ENCODE measurements at regions not wholly inside any gene's neighbourhood (a gene's known extent, or its start where the extent isn't known, plus 50 kb on each side); places are given as distances from the start of the nearest gene placed in this dataset.
A peak's percentile ranks its signal among the peaks of the same experiment; 100 is the strongest.
"Not testable (repeated sequence)": the region's sequence is repeated elsewhere in the genome, so short reads cannot be mapped to it uniquely, and the experiment has no call there.

- not testable (repeated sequence) for H3K4me1 ChIP-seq (ENCODE audit: insufficient read depth, low read length); H3K27me3 ChIP-seq (ENCODE audit: insufficient read depth, low read length); H3K9ac ChIP-seq (ENCODE audit: low read depth, low read length); H3K36me3 ChIP-seq (ENCODE audit: insufficient read depth, low read length); H3K9me3 ChIP-seq (ENCODE audit: insufficient read depth, low read depth, low read length); H3K27ac ChIP-seq (ENCODE audit: low read depth, low read length)
- H3K4me3 ChIP-seq (ENCODE audit: low read length) = peak overlapping the region; percentile 63
- 50% methylated on average over 9 of the region's 9 CpGs for WGBS
Measured at GRCh38 chr4:9690636-9691237, 90.7 kb upstream of the DRD5 start.

GRCh38 chr4:9691238-9692065 lies 90.0 kb upstream of the DRD5 start:
- Histone ChIP-seq H3K9me3 (ENCODE audit: insufficient read depth, low read depth, low read length) (no peaks in the 10 kb centered on the region), H3K27ac (ENCODE audit: low read depth, low read length) (no peak overlapping the region; the same call in 1 of the 2 replicates), H3K36me3 (ENCODE audit: insufficient read depth, low read length) (no peaks in the 10 kb centered on the region), H3K4me1 (ENCODE audit: insufficient read depth, low read length) (no peaks in the 10 kb centered on the region; the same call in 1 of the 2 replicates), H3K9ac (ENCODE audit: low read depth, low read length) (no peak overlapping the region), H3K27me3 (ENCODE audit: insufficient read depth, low read length) (no peaks in the 10 kb centered on the region), H3K4me3 (ENCODE audit: low read length) (peak overlapping the region; percentile 63)
- WGBS = 1% methylated on average over 56 of the region's 56 CpGs

- WGBS = 74% methylated on average over 5 of the region's 5 CpGs
- H3K4me3 ChIP-seq (ENCODE audit: low read length); H3K27ac ChIP-seq (ENCODE audit: low read depth, low read length); H3K36me3 ChIP-seq (ENCODE audit: insufficient read depth, low read length); H3K4me1 ChIP-seq (ENCODE audit: insufficient read depth, low read length); H3K27me3 ChIP-seq (ENCODE audit: insufficient read depth, low read length); H3K9ac ChIP-seq (ENCODE audit: low read depth, low read length); H3K9me3 ChIP-seq (ENCODE audit: insufficient read depth, low read depth, low read length): not testable (repeated sequence)
Measured at GRCh38 chr4:9692791-9693491, 88.5 kb upstream of the DRD5 start.

- 88% methylated on average over 7 of the region's 7 CpGs for WGBS
Measured at GRCh38 chr4:9694403-9694802, 87.0 kb upstream of the DRD5 start.

GRCh38 chr4:9695994-9696393 lies 85.4 kb upstream of the DRD5 start:
- not testable (repeated sequence) for H3K9me3 ChIP-seq (ENCODE audit: insufficient read depth, low read depth, low read length); H3K4me1 ChIP-seq (ENCODE audit: insufficient read depth, low read length); H3K27me3 ChIP-seq (ENCODE audit: insufficient read depth, low read length); H3K9ac ChIP-seq (ENCODE audit: low read depth, low read length); H3K36me3 ChIP-seq (ENCODE audit: insufficient read depth, low read length); H3K27ac ChIP-seq (ENCODE audit: low read depth, low read length); H3K4me3 ChIP-seq (ENCODE audit: low read length)
- 42% methylated on average over 4 of the region's 4 CpGs for WGBS

More at GRCh38 chr4:9694403-9694802, 87.0 kb upstream of the DRD5 start:
- not testable (repeated sequence) for H3K36me3 ChIP-seq (ENCODE audit: insufficient read depth, low read length); H3K4me3 ChIP-seq (ENCODE audit: low read length); H3K9ac ChIP-seq (ENCODE audit: low read depth, low read length); H3K4me1 ChIP-seq (ENCODE audit: insufficient read depth, low read length); H3K27me3 ChIP-seq (ENCODE audit: insufficient read depth, low read length); H3K27ac ChIP-seq (ENCODE audit: low read depth, low read length); H3K9me3 ChIP-seq (ENCODE audit: insufficient read depth, low read depth, low read length)

- not testable (repeated sequence) for H3K36me3 ChIP-seq (ENCODE audit: insufficient read depth, low read length); H3K4me1 ChIP-seq (ENCODE audit: insufficient read depth, low read length); H3K9me3 ChIP-seq (ENCODE audit: insufficient read depth, low read depth, low read length); H3K4me3 ChIP-seq (ENCODE audit: low read length); H3K27ac ChIP-seq (ENCODE audit: low read depth, low read length); H3K9ac ChIP-seq (ENCODE audit: low read depth, low read length); H3K27me3 ChIP-seq (ENCODE audit: insufficient read depth, low read length)
- 87% methylated on average over 4 of the region's 5 CpGs for WGBS
Measured at GRCh38 chr4:9696561-9696960, 84.9 kb upstream of the DRD5 start.

- not testable (repeated sequence) for H3K4me3 ChIP-seq (ENCODE audit: low read length); H3K27me3 ChIP-seq (ENCODE audit: insufficient read depth, low read length); H3K27ac ChIP-seq (ENCODE audit: low read depth, low read length); H3K36me3 ChIP-seq (ENCODE audit: insufficient read depth, low read length); H3K4me1 ChIP-seq (ENCODE audit: insufficient read depth, low read length); H3K9ac ChIP-seq (ENCODE audit: low read depth, low read length); H3K9me3 ChIP-seq (ENCODE audit: insufficient read depth, low read depth, low read length)
- WGBS = 96% methylated on average over 5 of the region's 6 CpGs
Measured at GRCh38 chr4:9702019-9702418, 79.4 kb upstream of the DRD5 start.

GRCh38 chr4:9702696-9703095 lies 78.7 kb upstream of the DRD5 start:
- H3K9ac ChIP-seq (ENCODE audit: low read depth, low read length); H3K27me3 ChIP-seq (ENCODE audit: insufficient read depth, low read length); H3K36me3 ChIP-seq (ENCODE audit: insufficient read depth, low read length); H3K4me1 ChIP-seq (ENCODE audit: insufficient read depth, low read length); H3K9me3 ChIP-seq (ENCODE audit: insufficient read depth, low read depth, low read length); H3K4me3 ChIP-seq (ENCODE audit: low read length); H3K27ac ChIP-seq (ENCODE audit: low read depth, low read length): not testable (repeated sequence)
- 91% methylated on average over 9 of the region's 9 CpGs for WGBS

- H3K9me3 ChIP-seq (ENCODE audit: insufficient read depth, low read depth, low read length) = no peaks in the 10 kb centered on the region
- no peaks in the 10 kb centered on the region for H3K36me3 ChIP-seq (ENCODE audit: insufficient read depth, low read length)
- H3K4me1 ChIP-seq (ENCODE audit: insufficient read depth, low read length) = no peaks in the 10 kb centered on the region
- H3K27ac ChIP-seq (ENCODE audit: low read depth, low read length) = no peak overlapping the region
- H3K9ac ChIP-seq (ENCODE audit: low read depth, low read length) = no peak overlapping the region
- H3K4me3 ChIP-seq (ENCODE audit: low read length) = no peak overlapping the region
- H3K27me3 ChIP-seq (ENCODE audit: insufficient read depth, low read length) = no peaks in the 10 kb centered on the region
- WGBS = 20% methylated on average over 11 of the region's 11 CpGs
Measured at GRCh38 chr4:9703391-9703790, 78.0 kb upstream of the DRD5 start.

- WGBS = 92% methylated on average over 6 of the region's 6 CpGs
- not testable (repeated sequence) for H3K27me3 ChIP-seq (ENCODE audit: insufficient read depth, low read length); H3K9ac ChIP-seq (ENCODE audit: low read depth, low read length); H3K27ac ChIP-seq (ENCODE audit: low read depth, low read length); H3K4me3 ChIP-seq (ENCODE audit: low read length); H3K9me3 ChIP-seq (ENCODE audit: insufficient read depth, low read depth, low read length); H3K4me1 ChIP-seq (ENCODE audit: insufficient read depth, low read length); H3K36me3 ChIP-seq (ENCODE audit: insufficient read depth, low read length)
Measured at GRCh38 chr4:9704126-9704525, 77.3 kb upstream of the DRD5 start.

GRCh38 chr4:9704551-9705332 lies 76.7 kb upstream of the DRD5 start:
- Histone ChIP-seq H3K27ac (ENCODE audit: low read depth, low read length) (no peak overlapping the region), H3K4me3 (ENCODE audit: low read length) (no peak overlapping the region), H3K36me3 (ENCODE audit: insufficient read depth, low read length) (no peaks in the 10 kb centered on the region), H3K9ac (ENCODE audit: low read depth, low read length) (no peak overlapping the region), H3K4me1 (ENCODE audit: insufficient read depth, low read length) (no peaks in the 10 kb centered on the region), H3K9me3 (ENCODE audit: insufficient read depth, low read depth, low read length) (no peaks in the 10 kb centered on the region), H3K27me3 (ENCODE audit: insufficient read depth, low read length) (no peaks in the 10 kb centered on the region)
- WGBS = 87% methylated on average over 13 of the region's 13 CpGs

Data from HUES64 (cell line).